ENCODE measurements at regions not wholly inside any gene's neighbourhood (a gene's known extent, or its start where the extent isn't known, plus 50 kb on each side); places are given as distances from the start of the nearest gene placed in this dataset.

GRCh38 chrX:117059848-117060247, 597.1 kb upstream of the CT83 start:
- Histone ChIP-seq H3K14ac (ENCODE audit: low read length) (no peak overlapping the region), H3K36me3 (replicated peaks in 1 of 2; ENCODE audit: control insufficient read depth in 2 of 2, insufficient read depth in 2 of 2, low read length in 2 of 2) (no peaks in the 10 kb centered on the region), H2BK120ac (ENCODE audit: low read depth, low read length) (no peak overlapping the region), H3K27ac (replicated peaks; ENCODE audit: low read length) (no peak overlapping the region), H3K9ac (ENCODE audit: low read depth, low read length, poor library complexity) (no peak overlapping the region), H2BK15ac (ENCODE audit: low read length) (no peak overlapping the region), H3K23ac (ENCODE audit: low read depth, low read length, poor library complexity) (no peak overlapping the region), H3K79me1 (ENCODE audit: low read depth, low read length) (no peaks in the 10 kb centered on the region), H3K27me3 (ENCODE audit: control insufficient read depth in 3 of 3, insufficient read depth in 3 of 3, low read depth in 1 of 3, low read length in 3 of 3) (peaks cover 0 to 3% (median 0%) of the 10 kb centered on the region in 3 experiments), H4K91ac (ENCODE audit: low read depth, low read length, poor library complexity) (no peak overlapping the region), H2BK5ac (ENCODE audit: low read length) (no peak overlapping the region), H2BK12ac (ENCODE audit: low read length) (no peak overlapping the region), H4K8ac (ENCODE audit: low read depth, low read length) (no peak overlapping the region), H2AK5ac (ENCODE audit: low read depth, low read length) (no peak overlapping the region), H2AFZ (ENCODE audit: low read length) (no peak overlapping the region), H3K4me1 (ENCODE audit: control insufficient read depth in 2 of 2, insufficient read depth in 1 of 2, low read depth in 1 of 2, low read length in 2 of 2) (no peaks in the 10 kb centered on the region), H3K4me2 (ENCODE audit: insufficient read depth, low read length, poor library complexity, severe bottlenecking) (no peak overlapping the region), H3K9me3 (replicated peaks in 1 of 2; ENCODE audit: control insufficient read depth in 2 of 2, insufficient read depth in 1 of 2, low read depth in 1 of 2, low read length in 2 of 2) (no peaks in the 10 kb centered on the region), H3K18ac (ENCODE audit: low read length) (no peak overlapping the region), H3K4me3 (ENCODE audit: low read length in 2 of 2) (no peak overlapping the region), H3K4ac (ENCODE audit: low read length) (no peak overlapping the region)
- no peak for DNase-seq (ENCODE audit: low spot score)

DNA sequence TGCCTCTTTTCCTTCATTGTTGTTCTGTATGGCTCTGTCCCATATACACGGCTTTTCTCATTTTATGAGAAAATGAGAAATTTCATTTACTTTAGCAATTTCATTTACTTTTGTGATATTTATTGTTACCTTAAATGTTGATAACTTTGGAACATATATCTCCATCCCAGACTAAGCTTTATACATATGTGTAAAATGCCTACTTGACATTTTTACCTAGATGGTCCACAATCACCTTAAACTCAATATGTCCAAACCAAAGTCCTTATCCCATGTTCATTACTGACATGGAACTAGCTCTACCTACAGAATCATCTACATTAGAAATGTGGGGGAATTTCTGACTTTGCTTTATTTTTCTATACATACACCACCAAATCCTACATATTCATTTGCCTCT, 590.5 kb upstream of the CT83 start:
- H2BK120ac ChIP-seq (ENCODE audit: low read depth, low read length): no peak overlapping the region
- no peak overlapping the region for H3K4ac ChIP-seq (ENCODE audit: low read length)
- no CpG with 5 or more reads among the region's 1 CpG for WGBS, 2 donors (ENCODE audit: extremely low coverage in 2 of 2, insufficient read length in 2 of 2, insufficient replicate concordance in 1 of 2)
- H3K18ac ChIP-seq (ENCODE audit: low read length): no peak overlapping the region
- no peak overlapping the region for H4K8ac ChIP-seq (ENCODE audit: low read depth, low read length)
- no peak overlapping the region for H3K27ac ChIP-seq (replicated peaks; ENCODE audit: low read length)
- no peaks in the 10 kb centered on the region for H3K9me3 ChIP-seq (replicated peaks in 1 of 2; ENCODE audit: control insufficient read depth in 2 of 2, insufficient read depth in 1 of 2, low read depth in 1 of 2, low read length in 2 of 2)
- H3K9ac ChIP-seq (ENCODE audit: low read depth, low read length, poor library complexity): no peak overlapping the region
- H3K4me3 ChIP-seq (ENCODE audit: low read length in 2 of 2): no peak overlapping the region
- peaks cover 0 to 3% (median 0%) of the 10 kb centered on the region in 3 experiments for H3K27me3 ChIP-seq (ENCODE audit: control insufficient read depth in 3 of 3, insufficient read depth in 3 of 3, low read depth in 1 of 3, low read length in 3 of 3)
- H4K91ac ChIP-seq (ENCODE audit: low read depth, low read length, poor library complexity): no peak overlapping the region
- no peak overlapping the region for H3K14ac ChIP-seq (ENCODE audit: low read length)
- H3K23ac ChIP-seq (ENCODE audit: low read depth, low read length, poor library complexity): no peak overlapping the region
- H2BK15ac ChIP-seq (ENCODE audit: low read length): no peak overlapping the region
- no peak overlapping the region for H2BK12ac ChIP-seq (ENCODE audit: low read length)
- H2AFZ ChIP-seq (ENCODE audit: low read length): no peak overlapping the region
- H3K79me1 ChIP-seq (ENCODE audit: low read depth, low read length): no peaks in the 10 kb centered on the region
- H2BK5ac ChIP-seq (ENCODE audit: low read length): no peak overlapping the region
- no peak overlapping the region for H3K4me2 ChIP-seq (ENCODE audit: insufficient read depth, low read length, poor library complexity, severe bottlenecking)
- H3K4me1 ChIP-seq (ENCODE audit: control insufficient read depth in 2 of 2, insufficient read depth in 1 of 2, low read depth in 1 of 2, low read length in 2 of 2): no peaks in the 10 kb centered on the region
- no peaks in the 10 kb centered on the region for H3K36me3 ChIP-seq (replicated peaks in 1 of 2; ENCODE audit: control insufficient read depth in 2 of 2, insufficient read depth in 2 of 2, low read length in 2 of 2)
- no peak for DNase-seq (ENCODE audit: low spot score)
- no peak overlapping the region for H2AK5ac ChIP-seq (ENCODE audit: low read depth, low read length)

DNA sequence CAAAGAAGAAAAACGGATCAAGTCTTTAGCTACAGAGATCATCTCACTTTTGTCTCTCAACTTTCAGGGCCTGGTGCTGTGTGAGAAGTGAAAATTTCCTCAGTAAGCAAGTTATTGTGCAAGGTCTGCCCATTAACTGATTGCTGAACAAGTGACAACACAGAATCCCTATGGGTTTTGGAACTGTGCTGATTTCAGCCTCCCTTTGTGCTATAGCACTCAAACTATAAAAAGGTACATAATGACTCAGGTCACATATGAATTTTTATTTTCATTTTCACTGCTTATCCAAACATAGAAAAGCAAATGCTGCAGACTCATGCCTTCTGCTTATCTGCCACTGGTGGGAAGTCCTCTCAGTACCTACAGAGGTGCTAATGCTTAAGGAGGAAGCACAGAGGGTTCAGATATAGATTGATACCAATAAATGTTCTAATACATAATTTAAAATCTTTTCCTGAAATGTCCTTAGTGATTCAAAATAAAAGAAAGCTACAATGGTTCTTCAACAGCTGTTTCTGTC, 576.2 kb upstream of the CT83 start:
- H4K8ac ChIP-seq (ENCODE audit: low read depth, low read length): no peak overlapping the region
- H2AK5ac ChIP-seq (ENCODE audit: low read depth, low read length): no peak overlapping the region
- no peak overlapping the region for H2AFZ ChIP-seq (ENCODE audit: low read length)
- no peaks in the 10 kb centered on the region for H3K9me3 ChIP-seq (replicated peaks in 1 of 2; ENCODE audit: control insufficient read depth in 2 of 2, insufficient read depth in 1 of 2, low read depth in 1 of 2, low read length in 2 of 2)
- H4K91ac ChIP-seq (ENCODE audit: low read depth, low read length, poor library complexity): no peak overlapping the region
- H3K9ac ChIP-seq (ENCODE audit: low read depth, low read length, poor library complexity): no peak overlapping the region
- H2BK15ac ChIP-seq (ENCODE audit: low read length): no peak overlapping the region
- no peak overlapping the region for H2BK120ac ChIP-seq (ENCODE audit: low read depth, low read length)
- no peaks in the 10 kb centered on the region for H3K36me3 ChIP-seq (replicated peaks in 1 of 2; ENCODE audit: control insufficient read depth in 2 of 2, insufficient read depth in 2 of 2, low read length in 2 of 2)
- no peak overlapping the region for H3K4ac ChIP-seq (ENCODE audit: low read length)
- no peak overlapping the region for H3K18ac ChIP-seq (ENCODE audit: low read length)
- DNase-seq (ENCODE audit: low spot score): no peak
- no CpG with 5 or more reads among the region's 1 CpG for WGBS, 2 donors (ENCODE audit: extremely low coverage in 2 of 2, insufficient read length in 2 of 2, insufficient replicate concordance in 1 of 2)
- H3K4me2 ChIP-seq (ENCODE audit: insufficient read depth, low read length, poor library complexity, severe bottlenecking): no peak overlapping the region
- no peak overlapping the region for H3K4me3 ChIP-seq (ENCODE audit: low read length in 2 of 2)
- no peaks in the 10 kb centered on the region for H3K79me1 ChIP-seq (ENCODE audit: low read depth, low read length)
- H3K14ac ChIP-seq (ENCODE audit: low read length): no peak overlapping the region
- H2BK12ac ChIP-seq (ENCODE audit: low read length): no peak overlapping the region
- H3K27me3 ChIP-seq (ENCODE audit: control insufficient read depth in 3 of 3, insufficient read depth in 3 of 3, low read depth in 1 of 3, low read length in 3 of 3): no peaks in the 10 kb centered on the region
- H2BK5ac ChIP-seq (ENCODE audit: low read length): no peak overlapping the region
- H3K4me1 ChIP-seq (ENCODE audit: control insufficient read depth in 2 of 2, insufficient read depth in 1 of 2, low read depth in 1 of 2, low read length in 2 of 2): no peaks in the 10 kb centered on the region
- no peak overlapping the region for H3K27ac ChIP-seq (replicated peaks; ENCODE audit: low read length)
- no peak overlapping the region for H3K23ac ChIP-seq (ENCODE audit: low read depth, low read length, poor library complexity)

DNA sequence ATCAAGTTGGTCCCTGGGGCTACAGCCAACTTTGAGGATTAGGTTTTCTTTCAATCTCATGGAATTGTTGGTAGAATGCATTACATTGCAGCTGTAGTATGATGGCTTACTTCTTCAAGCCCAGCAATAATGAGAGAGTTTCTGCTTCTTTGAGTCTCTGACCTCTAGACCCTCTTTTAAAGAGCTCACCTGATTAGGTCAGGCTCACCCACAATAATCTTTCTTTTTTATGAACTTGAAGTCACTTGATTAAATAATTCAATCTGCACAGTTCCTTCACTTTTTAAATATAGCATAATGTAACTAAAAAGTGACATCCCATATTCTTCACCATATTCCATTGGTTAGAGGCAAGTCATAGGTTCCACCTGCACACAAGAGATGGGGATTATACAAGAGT, 547.5 kb upstream of the CT83 start:
- Histone ChIP-seq H3K9me3 (replicated peaks in 1 of 2; ENCODE audit: control insufficient read depth in 2 of 2, insufficient read depth in 1 of 2, low read depth in 1 of 2, low read length in 2 of 2) (no peaks in the 10 kb centered on the region), H2BK15ac (ENCODE audit: low read length) (no peak overlapping the region), H2AFZ (ENCODE audit: low read length) (no peak overlapping the region), H4K8ac (ENCODE audit: low read depth, low read length) (no peak overlapping the region), H3K27me3 (ENCODE audit: control insufficient read depth in 3 of 3, insufficient read depth in 3 of 3, low read depth in 1 of 3, low read length in 3 of 3) (no peaks in the 10 kb centered on the region), H2AK5ac (ENCODE audit: low read depth, low read length) (no peak overlapping the region), H3K4me2 (ENCODE audit: insufficient read depth, low read length, poor library complexity, severe bottlenecking) (no peak overlapping the region), H2BK120ac (ENCODE audit: low read depth, low read length) (no peak overlapping the region), H3K9ac (ENCODE audit: low read depth, low read length, poor library complexity) (no peak overlapping the region), H2BK5ac (ENCODE audit: low read length) (no peak overlapping the region), H3K27ac (replicated peaks; ENCODE audit: low read length) (no peak overlapping the region), H3K18ac (ENCODE audit: low read length) (no peak overlapping the region), H3K4ac (ENCODE audit: low read length) (no peak overlapping the region), H3K79me1 (ENCODE audit: low read depth, low read length) (no peaks in the 10 kb centered on the region), H3K36me3 (replicated peaks in 1 of 2; ENCODE audit: control insufficient read depth in 2 of 2, insufficient read depth in 2 of 2, low read length in 2 of 2) (no peaks in the 10 kb centered on the region), H4K91ac (ENCODE audit: low read depth, low read length, poor library complexity) (no peak overlapping the region), H3K4me3 (ENCODE audit: low read length in 2 of 2) (no peak overlapping the region), H3K4me1 (ENCODE audit: control insufficient read depth in 2 of 2, insufficient read depth in 1 of 2, low read depth in 1 of 2, low read length in 2 of 2) (no peaks in the 10 kb centered on the region), H3K14ac (ENCODE audit: low read length) (no peak overlapping the region), H3K23ac (ENCODE audit: low read depth, low read length, poor library complexity) (no peak overlapping the region), H2BK12ac (ENCODE audit: low read length) (no peak overlapping the region)
- no peak for DNase-seq (ENCODE audit: low spot score)

Data from neuronal stem cell (in vitro differentiated cells).